Kidney (tissue), 13 donors: ENCODE measurements at regions not wholly inside any gene's neighbourhood (a gene's known extent, or its start where the extent isn't known, plus 50 kb on each side); places are given as distances from the start of the nearest gene placed in this dataset.
"Not testable (repeated sequence)": the region's sequence is repeated elsewhere in the genome, so short reads cannot be mapped to it uniquely, and the experiment has no call there.

ENCODE experiments used
- DNase-seq, 5 donors: peaks; one replicate each; pipeline ENCODE4 v3.0.0-alpha.2; 2013 to 2020
- FAIRE-seq: peaks from 2 replicates; lab custom pipeline; 2012; peaks lifted over from hg19 to GRCh38; lab: Jason Lieb, UNC
- H3K27ac ChIP-seq, 2 donors: one replicate each; pipeline ENCODE4 v1.7.0; 2013; ENCODE audit warnings: low read depth in 2 of 2, low read length in 2 of 2, inconsistent platforms in 1 of 2
- H3K27me3 ChIP-seq: one replicate; pipeline ENCODE4 v1.7.1; 2013; ENCODE audit warnings: low read length, inconsistent platforms; ENCODE audit not compliant: control insufficient read depth, insufficient read depth
- H3K36me3 ChIP-seq, 3 donors: one replicate each; pipeline versions ENCODE4 v1.7.0 to v1.7.1; 2013; ENCODE audit warnings: low read length in 3 of 3, control low read depth in 1 of 3, inconsistent platforms in 1 of 3; ENCODE audit not compliant: insufficient read depth in 3 of 3, control insufficient read depth in 2 of 3
- H3K4me1 ChIP-seq, 3 donors: one replicate each; pipeline versions ENCODE4 v1.7.0 to v1.7.1; 2013; ENCODE audit warnings: low read length in 3 of 3, inconsistent platforms in 1 of 3, low read depth in 1 of 3; ENCODE audit not compliant: control insufficient read depth in 2 of 3, insufficient read depth in 2 of 3
- H3K4me3 ChIP-seq, 3 donors: one replicate each; pipeline versions ENCODE4 v1.7.0 to v1.8.1; 2013; ENCODE audit warnings: low read length in 3 of 3, control low read depth in 1 of 3, inconsistent platforms in 1 of 3
- H3K9ac ChIP-seq, 3 donors: one replicate each; pipeline versions ENCODE4 v1.7.0 to v1.7.1; 2013; ENCODE audit warnings: low read length in 3 of 3, control low read depth in 1 of 3, inconsistent platforms in 1 of 3
- H3K9me3 ChIP-seq, 3 donors: one replicate each; pipeline versions ENCODE4 v1.7.0 to v1.7.1; 2013; ENCODE audit warnings: low read length in 3 of 3, control low read depth in 1 of 3, inconsistent platforms in 1 of 3; ENCODE audit not compliant: control insufficient read depth in 2 of 3, insufficient read depth in 1 of 3
- intact Hi-C: fragments of 100-400 bp; cut with DNase I; formaldehyde crosslinking; loops from one replicate; pipeline ENCODE4 v1.11.1; 2022
- TF ChIP-seq, protein P1 (sequence below): IDR thresholded peaks from 3 replicates; pipeline ENCODE4 v1.5.1; 2012; ENCODE audit warnings: mild to moderate bottlenecking, moderate library complexity, borderline replicate concordance; ENCODE audit not compliant: insufficient read depth; ENCODE audit errors: extremely low read depth
- donor health status: control.
- donor health status: control.
- donor health status: control.
- donor health status: control.
- donor health status: control.
- donor health status: DM: yes; HTN: yes; CAD: no.
- donor health status: Normal renal cell carcinoma (clear cell type).

DNA sequence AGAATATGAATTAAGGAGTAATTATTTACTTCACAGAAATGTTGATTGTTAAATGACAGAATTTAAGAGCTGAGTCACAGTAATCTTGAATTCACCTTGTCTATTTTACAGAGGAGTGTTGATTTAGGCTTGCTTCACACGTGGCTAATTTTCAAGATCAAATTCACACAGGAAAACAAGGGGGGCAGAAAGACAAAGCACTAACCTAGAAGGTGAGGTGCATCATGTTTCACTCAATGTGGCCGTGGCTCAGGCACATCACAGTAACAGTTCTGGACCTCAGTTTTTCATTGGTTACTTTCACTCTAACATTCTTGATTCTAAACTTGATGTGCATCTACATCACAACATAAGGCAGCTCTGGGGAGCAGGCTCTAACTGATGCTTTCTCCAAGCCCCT, 69.6 kb upstream of the GNAQ start:
- Histone ChIP-seq H3K36me3 (no peaks in the 10 kb centered on the region), H3K4me3 (no peak overlapping the region), H3K27me3 (no peaks in the 10 kb centered on the region), H3K4me1 (no peaks in the 10 kb centered on the region), H3K9me3 (no peaks in the 10 kb centered on the region), H3K27ac (no peak overlapping the region), H3K9ac (no peak overlapping the region)
- DNase-seq (peak in 3 of 5 donors; percentile 12 to 49 (median 49)), FAIRE-seq (no peak)
- intact Hi-C loops: no loop called here
- TF ChIP-seq, protein P1, sequence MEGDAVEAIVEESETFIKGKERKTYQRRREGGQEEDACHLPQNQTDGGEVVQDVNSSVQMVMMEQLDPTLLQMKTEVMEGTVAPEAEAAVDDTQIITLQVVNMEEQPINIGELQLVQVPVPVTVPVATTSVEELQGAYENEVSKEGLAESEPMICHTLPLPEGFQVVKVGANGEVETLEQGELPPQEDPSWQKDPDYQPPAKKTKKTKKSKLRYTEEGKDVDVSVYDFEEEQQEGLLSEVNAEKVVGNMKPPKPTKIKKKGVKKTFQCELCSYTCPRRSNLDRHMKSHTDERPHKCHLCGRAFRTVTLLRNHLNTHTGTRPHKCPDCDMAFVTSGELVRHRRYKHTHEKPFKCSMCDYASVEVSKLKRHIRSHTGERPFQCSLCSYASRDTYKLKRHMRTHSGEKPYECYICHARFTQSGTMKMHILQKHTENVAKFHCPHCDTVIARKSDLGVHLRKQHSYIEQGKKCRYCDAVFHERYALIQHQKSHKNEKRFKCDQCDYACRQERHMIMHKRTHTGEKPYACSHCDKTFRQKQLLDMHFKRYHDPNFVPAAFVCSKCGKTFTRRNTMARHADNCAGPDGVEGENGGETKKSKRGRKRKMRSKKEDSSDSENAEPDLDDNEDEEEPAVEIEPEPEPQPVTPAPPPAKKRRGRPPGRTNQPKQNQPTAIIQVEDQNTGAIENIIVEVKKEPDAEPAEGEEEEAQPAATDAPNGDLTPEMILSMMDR: no peak

DNA sequence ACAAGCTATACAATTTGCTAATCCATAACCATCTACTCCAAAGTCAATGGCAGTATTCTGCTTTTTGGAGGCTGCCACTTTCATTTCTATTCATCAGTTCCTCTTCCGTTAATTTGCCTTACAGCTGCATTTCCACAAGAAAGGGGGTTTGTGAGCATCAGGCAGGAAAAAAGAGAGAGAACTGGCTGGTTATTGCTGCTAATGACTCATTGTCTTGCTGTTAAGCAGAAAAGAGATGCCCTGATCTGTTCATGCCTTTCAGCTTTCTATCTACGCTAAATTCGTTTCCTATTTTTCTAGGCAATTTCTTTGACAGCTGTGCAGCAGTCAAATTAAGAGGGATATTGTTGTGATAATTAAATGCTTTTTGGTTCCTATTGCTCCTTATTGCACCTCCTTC, 65.9 kb upstream of the GNAQ start:
- intact Hi-C loops: no loop called here
- DNase-seq: no peak
- TF ChIP-seq, protein P1: no peak
- Histone ChIP-seq H3K36me3 (no peaks in the 10 kb centered on the region), H3K9me3 (no peaks in the 10 kb centered on the region), H3K27me3 (no peaks in the 10 kb centered on the region), H3K4me1 (no peaks in the 10 kb centered on the region), H3K27ac (no peak overlapping the region), H3K4me3 (no peak overlapping the region), H3K9ac (no peak overlapping the region)
- no peak for FAIRE-seq

DNA sequence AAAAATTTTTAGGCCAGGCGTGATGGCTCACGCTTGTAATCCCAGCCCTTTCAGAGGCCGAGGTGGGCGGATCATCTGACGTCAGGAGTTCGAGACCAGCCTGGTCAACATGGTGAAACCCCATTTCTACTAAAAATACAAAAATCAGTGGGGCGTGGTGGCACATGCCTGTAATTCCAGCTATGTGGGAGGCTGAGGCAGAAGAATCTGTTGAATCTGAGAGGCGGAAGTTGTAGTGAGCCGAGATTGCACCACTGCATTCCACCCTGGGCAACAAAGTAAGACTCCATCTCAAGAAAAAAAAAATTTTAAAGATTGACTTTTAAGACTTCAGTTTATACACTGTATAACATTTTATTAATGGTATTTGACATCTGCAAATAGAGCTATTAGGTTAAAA, 60.1 kb upstream of the GNAQ start:
- Histone ChIP-seq H3K36me3 (no peaks in the 10 kb centered on the region), H3K9me3 (no peaks in the 10 kb centered on the region), H3K4me1 (no peaks in the 10 kb centered on the region), H3K9ac (no peak overlapping the region), H3K27me3 (no peaks in the 10 kb centered on the region), H3K27ac (no peak overlapping the region), H3K4me3 (no peak overlapping the region)
- intact Hi-C loops: no loop called here
- DNase-seq (no peak), FAIRE-seq (no peak)
- TF ChIP-seq, protein P1: no peak

- H3K27ac ChIP-seq: no peak overlapping the region
- TF ChIP-seq, protein P1: no peak
- H3K9ac ChIP-seq: no peak overlapping the region
- no peak overlapping the region for H3K4me3 ChIP-seq
- DNase-seq: no peak
- H3K9me3 ChIP-seq: no peaks in the 10 kb centered on the region
- H3K4me1 ChIP-seq: no peaks in the 10 kb centered on the region
- intact Hi-C loops: no loop called here
- no peaks in the 10 kb centered on the region for H3K36me3 ChIP-seq
- FAIRE-seq: no peak
- no peaks in the 10 kb centered on the region for H3K27me3 ChIP-seq
Measured at GRCh38 chr9:78089111-78089510, 57.5 kb upstream of the GNAQ start.

GRCh38 chr9:78088190-78088589, 56.6 kb upstream of the GNAQ start:
- H3K36me3 ChIP-seq, H3K27ac ChIP-seq, H3K27me3 ChIP-seq, H3K9me3 ChIP-seq, H3K4me1 ChIP-seq, DNase-seq, H3K9ac ChIP-seq, FAIRE-seq, intact Hi-C loops, H3K4me3 ChIP-seq: not testable (repeated sequence)
